ENCODE measurements at regions not wholly inside any gene's neighbourhood (a gene's known extent, or its start where the extent isn't known, plus 50 kb on each side); places are given as distances from the start of the nearest gene placed in this dataset.

DNA sequence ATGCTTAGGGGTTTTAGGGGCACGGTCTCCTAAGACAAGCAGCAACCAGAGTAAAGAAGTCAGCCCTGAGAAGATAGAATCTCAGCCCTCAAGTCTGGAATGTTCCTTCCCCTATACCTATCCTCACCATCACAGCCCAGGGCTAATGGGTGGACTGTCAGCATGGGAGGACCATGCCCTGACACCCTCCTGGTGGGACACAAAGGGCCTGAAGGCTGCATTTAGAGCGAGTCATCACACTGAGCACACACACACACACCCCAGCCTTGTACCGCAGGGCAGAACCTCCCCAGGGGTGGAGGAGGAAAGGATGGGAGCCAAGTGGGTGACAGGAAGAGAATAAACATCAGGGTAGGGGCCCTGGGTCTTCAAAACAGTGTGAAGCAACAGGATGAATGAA, 174.8 kb upstream of the SERP2 start:
- TF ChIP-seq, protein P1, sequence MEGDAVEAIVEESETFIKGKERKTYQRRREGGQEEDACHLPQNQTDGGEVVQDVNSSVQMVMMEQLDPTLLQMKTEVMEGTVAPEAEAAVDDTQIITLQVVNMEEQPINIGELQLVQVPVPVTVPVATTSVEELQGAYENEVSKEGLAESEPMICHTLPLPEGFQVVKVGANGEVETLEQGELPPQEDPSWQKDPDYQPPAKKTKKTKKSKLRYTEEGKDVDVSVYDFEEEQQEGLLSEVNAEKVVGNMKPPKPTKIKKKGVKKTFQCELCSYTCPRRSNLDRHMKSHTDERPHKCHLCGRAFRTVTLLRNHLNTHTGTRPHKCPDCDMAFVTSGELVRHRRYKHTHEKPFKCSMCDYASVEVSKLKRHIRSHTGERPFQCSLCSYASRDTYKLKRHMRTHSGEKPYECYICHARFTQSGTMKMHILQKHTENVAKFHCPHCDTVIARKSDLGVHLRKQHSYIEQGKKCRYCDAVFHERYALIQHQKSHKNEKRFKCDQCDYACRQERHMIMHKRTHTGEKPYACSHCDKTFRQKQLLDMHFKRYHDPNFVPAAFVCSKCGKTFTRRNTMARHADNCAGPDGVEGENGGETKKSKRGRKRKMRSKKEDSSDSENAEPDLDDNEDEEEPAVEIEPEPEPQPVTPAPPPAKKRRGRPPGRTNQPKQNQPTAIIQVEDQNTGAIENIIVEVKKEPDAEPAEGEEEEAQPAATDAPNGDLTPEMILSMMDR (conservative IDR thresholded peaks at IDR 0.05 in 1 of 2, IDR thresholded peaks at IDR 0.05 in 1 of 2; ENCODE audit: low read depth in 1 of 2, low read length in 2 of 2) = no peak
- no peak for TF ChIP-seq EZH2 (IDR thresholded peaks at IDR 0.05; ENCODE audit: low read length, missing control alignments)

Measured in fibroblast of lung (primary cell).